K562 (cell line): ENCODE measurements at regions not wholly inside any gene's neighbourhood (a gene's known extent, or its start where the extent isn't known, plus 50 kb on each side); places are given as distances from the start of the nearest gene placed in this dataset.

ENCODE experiments used
- ATAC-seq: fragments of 200-7000 bp; cut with Tn5 transposase; 3 replicates; pipeline ENCODE4 v1.9.1; 2020; ENCODE audit warnings: moderate library complexity
- BruUV-seq: library from RNA; stranded (reverse); fragments of 400-500 nt; replicated peaks from 2 replicates; lab custom pipeline; 2021; lab: Mats Ljungman, UMichigan
- CTCF ChIA-PET: fragments of 300-600 bp; formaldehyde crosslinking; extraction: SDS; loops from one replicate; lab custom pipeline; 2021; ENCODE audit warnings: low intra/inter-chr PET ratio; lab: Yijun Ruan, JAX
- POLR2A ChIA-PET: fragments of 300-600, 350-650 bp; sonication (Branson Sonifier 250); formaldehyde crosslinking; extraction: SDS; loops from one replicate; lab custom pipeline; 2021; ENCODE audit warnings: antibody characterized with exemption, inconsistent platforms; lab: Yijun Ruan, JAX
- DNase-seq, 4 experiments: peaks; one replicate each; pipeline versions ENCODE4 v3.0.0 to v3.0.0-alpha.2; 2011 to 2018; ENCODE audit warnings: low spot score in 3 of 4, mixed read lengths in 3 of 4; ENCODE audit errors: extremely low read depth in 1 of 4
- FAIRE-seq: peaks from 2 replicates; lab custom pipeline; 2011; peaks lifted over from hg19 to GRCh38; lab: Jason Lieb, UNC
- H2AFZ ChIP-seq: 2 replicates; pipeline ENCODE4 v1.6.0; 2011; ENCODE audit warnings: low read depth, low read length, control low read depth, inconsistent platforms
- H3K27ac ChIP-seq: fragments of 200-600 bp; 3 replicates; pipeline ENCODE4 v1.8.0; 2011; ENCODE audit warnings: low read depth, mild to moderate bottlenecking, control low read depth, inconsistent platforms, low read length, moderate library complexity, mixed read lengths; ENCODE audit errors: extremely low read depth
- H3K27me3 ChIP-seq, 2 experiments: fragments of 300-600 bp in 1 of 2; 2 replicates in 1 of 2; 3 replicates in 1 of 2; pipeline versions ENCODE4 v1.6.0 to v1.8.0; 2011; ENCODE audit warnings: inconsistent platforms in 2 of 2, low read length in 2 of 2, mild to moderate bottlenecking in 1 of 2, mixed read lengths in 1 of 2, moderate library complexity in 1 of 2; ENCODE audit not compliant: control insufficient read depth in 2 of 2, insufficient read depth in 2 of 2
- H3K36me3 ChIP-seq: fragments of 300-600 bp; 3 replicates; pipeline ENCODE4 v1.8.0; 2011; ENCODE audit warnings: mild to moderate bottlenecking, low read length, inconsistent platforms; ENCODE audit not compliant: control insufficient read depth, insufficient read depth
- H3K4me1 ChIP-seq, 2 experiments: fragments of 200-600 bp in 1 of 2; replicated peaks in 1 of 2; 2 replicates in 1 of 2; 3 replicates in 1 of 2; pipeline versions ENCODE4 v1.5.1 to v1.8.0; 2011; ENCODE audit warnings: inconsistent platforms in 2 of 2, low read length in 2 of 2, mild to moderate bottlenecking in 1 of 2, mixed read lengths in 1 of 2, moderate library complexity in 1 of 2; ENCODE audit not compliant: control insufficient read depth in 2 of 2, insufficient read depth in 2 of 2
- H3K4me2 ChIP-seq: 2 replicates; pipeline ENCODE4 v1.6.1; 2011; ENCODE audit warnings: low read length, control low read depth, inconsistent platforms, mixed read lengths; ENCODE audit not compliant: insufficient read depth
- H3K4me3 ChIP-seq: fragments of 200-600 bp; sonication (generic), shearing (Covaris generic); 2 replicates; pipeline ENCODE4 v1.5.1; 2016; ENCODE audit warnings: control low read depth, inconsistent platforms
- H3K79me2 ChIP-seq: fragments of 200-600 bp; 3 replicates; pipeline ENCODE4 v1.8.0; 2011; ENCODE audit warnings: low read length, inconsistent platforms; ENCODE audit not compliant: control insufficient read depth, insufficient read depth
- H3K9ac ChIP-seq, 2 experiments: 2 replicates each; pipeline versions ENCODE4 v1.6.0 to v1.6.1; 2011; ENCODE audit warnings: low read depth in 2 of 2, low read length in 2 of 2, control low read depth in 1 of 2, inconsistent platforms in 1 of 2, mild to moderate bottlenecking in 1 of 2, mixed read lengths in 1 of 2; ENCODE audit not compliant: insufficient read depth in 1 of 2
- H3K9me1 ChIP-seq: one replicate; pipeline ENCODE4 v1.6.0; 2011; ENCODE audit warnings: inconsistent platforms, mild to moderate bottlenecking, low read length, moderate library complexity; ENCODE audit not compliant: control insufficient read depth, insufficient read depth
- H3K9me3 ChIP-seq: replicated peaks from 2 replicates; pipeline ENCODE4 v1.5.1; 2011; ENCODE audit warnings: low read depth, low read length, inconsistent platforms; ENCODE audit not compliant: control insufficient read depth, insufficient read depth
- H4K20me1 ChIP-seq: replicated peaks from 2 replicates; pipeline ENCODE4 v1.6.1; 2011; ENCODE audit warnings: low read length, inconsistent platforms, mixed read lengths; ENCODE audit not compliant: control insufficient read depth, insufficient read depth
- MTA2 ChIP-seq: fragments of 450-650 bp; IDR thresholded peaks from 2 replicates; pipeline ENCODE4 v1.6.1; 2016; ENCODE audit warnings: low read depth
- in situ Hi-C: fragments of 300-500 bp; cut with MboI; formaldehyde crosslinking; loops from 4 replicates; pipeline ENCODE4 v1.15.0; 2018; ENCODE audit warnings: inconsistent platforms, mixed read lengths
- intact Hi-C: fragments of 100-400 bp; cut with micrococcal nuclease; formaldehyde crosslinking; loops from 2 replicates; pipeline ENCODE4 v1.14.2; 2022
- TF ChIP-seq, protein P1 (sequence below), 2 experiments: fragments of 450-650 bp in 1 of 2; IDR thresholded peaks; 2 replicates each; pipeline ENCODE4 v1.6.1; 2011 to 2017; ENCODE audit warnings: low read depth in 2 of 2, antibody characterized with exemption in 1 of 2, borderline replicate concordance in 1 of 2, low read length in 1 of 2, mild to moderate bottlenecking in 1 of 2, mixed read lengths in 1 of 2; ENCODE audit not compliant: control insufficient read depth in 1 of 2

DNA sequence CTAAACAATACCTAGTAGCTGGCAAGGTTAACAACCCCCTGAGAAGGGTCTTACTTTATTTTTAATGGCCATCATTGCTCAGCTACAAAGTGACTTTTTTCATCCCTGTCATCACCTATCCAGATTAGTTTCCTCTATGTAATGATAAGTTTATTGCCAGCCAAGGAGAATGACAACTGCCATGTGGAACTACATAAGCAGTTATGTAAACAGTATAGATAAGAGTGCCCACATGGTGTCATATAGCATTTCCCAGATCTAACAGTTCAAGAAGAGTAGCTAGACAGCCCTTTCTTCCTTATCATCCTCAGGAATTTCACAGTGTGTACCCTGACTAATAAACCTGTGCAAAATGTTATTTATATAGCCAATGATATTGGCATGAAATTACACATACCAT lies 240.2 kb upstream of the PIK3C3 start:
- no TSS peak for BruUV-seq
- DNase-seq (no peak), ATAC-seq (no peak), FAIRE-seq (no peak)
- H3K4me1 ChIP-seq: no peaks in the 10 kb centered on the region
- H4K20me1 ChIP-seq: no peaks in the 10 kb centered on the region
- no peaks in the 10 kb centered on the region for H3K79me2 ChIP-seq
- no peak overlapping the region for H2AFZ ChIP-seq
- no peak overlapping the region for H3K9ac ChIP-seq
- no peak overlapping the region for H3K27ac ChIP-seq
- CTCF ChIA-PET: no interaction called here
- no peaks in the 10 kb centered on the region for H3K36me3 ChIP-seq
- H3K4me3 ChIP-seq: no peak overlapping the region
- H3K27me3 ChIP-seq: no peaks in the 10 kb centered on the region
- intact Hi-C loops: loop anchor here (10.0 kb wide), 1 partner anchor 60 kb away; no protein-coding TSS in a partner anchor
- no peaks in the 10 kb centered on the region for H3K9me3 ChIP-seq
- TF ChIP-seq, protein P1, sequence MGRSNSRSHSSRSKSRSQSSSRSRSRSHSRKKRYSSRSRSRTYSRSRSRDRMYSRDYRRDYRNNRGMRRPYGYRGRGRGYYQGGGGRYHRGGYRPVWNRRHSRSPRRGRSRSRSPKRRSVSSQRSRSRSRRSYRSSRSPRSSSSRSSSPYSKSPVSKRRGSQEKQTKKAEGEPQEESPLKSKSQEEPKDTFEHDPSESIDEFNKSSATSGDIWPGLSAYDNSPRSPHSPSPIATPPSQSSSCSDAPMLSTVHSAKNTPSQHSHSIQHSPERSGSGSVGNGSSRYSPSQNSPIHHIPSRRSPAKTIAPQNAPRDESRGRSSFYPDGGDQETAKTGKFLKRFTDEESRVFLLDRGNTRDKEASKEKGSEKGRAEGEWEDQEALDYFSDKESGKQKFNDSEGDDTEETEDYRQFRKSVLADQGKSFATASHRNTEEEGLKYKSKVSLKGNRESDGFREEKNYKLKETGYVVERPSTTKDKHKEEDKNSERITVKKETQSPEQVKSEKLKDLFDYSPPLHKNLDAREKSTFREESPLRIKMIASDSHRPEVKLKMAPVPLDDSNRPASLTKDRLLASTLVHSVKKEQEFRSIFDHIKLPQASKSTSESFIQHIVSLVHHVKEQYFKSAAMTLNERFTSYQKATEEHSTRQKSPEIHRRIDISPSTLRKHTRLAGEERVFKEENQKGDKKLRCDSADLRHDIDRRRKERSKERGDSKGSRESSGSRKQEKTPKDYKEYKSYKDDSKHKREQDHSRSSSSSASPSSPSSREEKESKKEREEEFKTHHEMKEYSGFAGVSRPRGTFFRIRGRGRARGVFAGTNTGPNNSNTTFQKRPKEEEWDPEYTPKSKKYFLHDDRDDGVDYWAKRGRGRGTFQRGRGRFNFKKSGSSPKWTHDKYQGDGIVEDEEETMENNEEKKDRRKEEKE (IDR thresholded peaks at IDR 0.05; ENCODE audit: borderline replicate concordance in 1 of 2, control insufficient read depth in 1 of 2, low read depth in 2 of 2, low read length in 1 of 2): no peak
- TF ChIP-seq MTA2: no peak
- POLR2A ChIA-PET: interaction anchor here (0.6 kb wide), 1 partner anchor 1415 kb away, joined by 3 read pairs; no protein-coding TSS in a partner anchor
- H3K4me2 ChIP-seq: no peak overlapping the region
- in situ Hi-C loops: no loop called here
- no peaks in the 10 kb centered on the region for H3K9me1 ChIP-seq
